GM18502 (cell line): ENCODE measurements at regions not wholly inside any gene's neighbourhood (a gene's known extent, or its start where the extent isn't known, plus 50 kb on each side); places are given as distances from the start of the nearest gene placed in this dataset.

Experiments used
- ATAC-seq: cut with Tn5 transposase; IDR thresholded peaks from one replicate; pipeline ENCODE4 v1.9.1; 2021; ENCODE audit warnings: mild to moderate bottlenecking; ENCODE audit not compliant: unreplicated experiment, poor library complexity

- ATAC-seq: no peak
These were observed 353.7 kb upstream of the AKR1E2 start for GRCh38 chr10:4472190-4472904.

- no peak for ATAC-seq
These were observed 355.7 kb upstream of the AKR1E2 start for GRCh38 chr10:4470231-4470835.

GRCh38 chr10:4467481-4467880, 358.5 kb upstream of the AKR1E2 start:
- no peak for ATAC-seq

- ATAC-seq: no peak
These were observed 365.7 kb upstream of the AKR1E2 start for GRCh38 chr10:4460267-4460666.

- no peak for ATAC-seq
These were observed 366.5 kb upstream of the AKR1E2 start for GRCh38 chr10:4459531-4459930.

GRCh38 chr10:4457597-4457996, 368.4 kb upstream of the AKR1E2 start:
- ATAC-seq: no peak

- ATAC-seq: no peak
These were observed 369.2 kb upstream of the AKR1E2 start for GRCh38 chr10:4456776-4457175.

- ATAC-seq: no peak
These were observed 369.7 kb upstream of the AKR1E2 start for GRCh38 chr10:4456279-4456678.

GRCh38 chr10:4453950-4454349, 372.1 kb upstream of the AKR1E2 start:
- ATAC-seq: no peak

GRCh38 chr10:4453276-4453675, 372.7 kb upstream of the AKR1E2 start:
- ATAC-seq: no peak

GRCh38 chr10:4450981-4451908, 374.8 kb upstream of the AKR1E2 start:
- ATAC-seq: no peak

- ATAC-seq: no peak
These were observed 375.8 kb upstream of the AKR1E2 start for GRCh38 chr10:4450169-4450568.

GRCh38 chr10:4448030-4448429, 378.0 kb upstream of the AKR1E2 start:
- ATAC-seq: no peak

GRCh38 chr10:4443419-4443818, 382.6 kb upstream of the AKR1E2 start:
- ATAC-seq: no peak

GRCh38 chr10:4442296-4442695, 383.7 kb upstream of the AKR1E2 start:
- no peak for ATAC-seq

GRCh38 chr10:4440260-4440659, 385.7 kb upstream of the AKR1E2 start:
- no peak for ATAC-seq

GRCh38 chr10:4437791-4438190, 388.2 kb upstream of the AKR1E2 start:
- no peak for ATAC-seq

GRCh38 chr10:4437061-4437460, 388.9 kb upstream of the AKR1E2 start:
- ATAC-seq: no peak

GRCh38 chr10:4436103-4436502, 389.9 kb upstream of the AKR1E2 start:
- ATAC-seq: no peak

GRCh38 chr10:4434516-4435071, 391.4 kb upstream of the AKR1E2 start:
- ATAC-seq: no peak

- ATAC-seq: no peak
These were observed 391.9 kb upstream of the AKR1E2 start for GRCh38 chr10:4434105-4434504.
